MM.1S (cell line): ENCODE measurements at regions not wholly inside any gene's neighbourhood (a gene's known extent, or its start where the extent isn't known, plus 50 kb on each side); places are given as distances from the start of the nearest gene placed in this dataset.

Source experiments
- DNase-seq: peaks from one replicate; pipeline ENCODE4 v3.0.0-alpha.2; 2015
- H2AFZ ChIP-seq: fragments of 300-600 bp; sonication (generic); 2 replicates; pipeline ENCODE4 v1.6.0; 2016; ENCODE audit warnings: antibody characterized with exemption, low read length
- H3F3A ChIP-seq: fragments of 300-600 bp; sonication (generic); 2 replicates; pipeline ENCODE4 v1.6.1; 2016; ENCODE audit warnings: mild to moderate bottlenecking, antibody characterized with exemption, low read length, moderate library complexity, mixed read lengths; ENCODE audit not compliant: insufficient read depth
- H3K27ac ChIP-seq: fragments of 300-600 bp; sonication (generic); 2 replicates; pipeline ENCODE4 v1.5.1; 2016; ENCODE audit warnings: mild to moderate bottlenecking, low read length
- H3K27me3 ChIP-seq: fragments of 300-600 bp; sonication (generic); replicated peaks from 2 replicates; pipeline ENCODE4 v1.6.0; 2016; ENCODE audit warnings: low read length; ENCODE audit not compliant: insufficient read depth
- H3K36me3 ChIP-seq: fragments of 300-600 bp; sonication (generic); replicated peaks from 2 replicates; pipeline ENCODE4 v1.6.1; 2016; ENCODE audit warnings: mild to moderate bottlenecking, low read length, mixed read lengths; ENCODE audit not compliant: insufficient read depth
- H3K4me1 ChIP-seq: fragments of 300-600 bp; sonication (generic); 2 replicates; pipeline ENCODE4 v1.6.1; 2016; ENCODE audit warnings: low read length, mixed read lengths
- H3K4me2 ChIP-seq: fragments of 300-600 bp; sonication (generic); 2 replicates; pipeline ENCODE4 v1.6.0; 2016; ENCODE audit warnings: low read depth, low read length
- H3K4me3 ChIP-seq: fragments of 300-600 bp; sonication (generic); 2 replicates; pipeline ENCODE4 v1.5.1; 2016; ENCODE audit warnings: low read length, mixed read lengths
- H3K79me2 ChIP-seq: fragments of 300-600 bp; sonication (generic); 2 replicates; pipeline ENCODE4 v1.6.1; 2016; ENCODE audit warnings: mixed run types, low read length, mixed read lengths
- H3K9ac ChIP-seq: fragments of 300-600 bp; sonication (generic); 2 replicates; pipeline ENCODE4 v1.6.1; 2016; ENCODE audit warnings: low read length, mixed read lengths
- H3K9me2 ChIP-seq: fragments of 300-600 bp; sonication (generic); replicated peaks from 2 replicates; pipeline ENCODE4 v1.6.1; 2016; ENCODE audit warnings: mild to moderate bottlenecking, low read length, mixed read lengths; ENCODE audit not compliant: insufficient read depth
- H3K9me3 ChIP-seq: fragments of 300-600 bp; sonication (generic); replicated peaks from 2 replicates; pipeline ENCODE4 v1.6.1; 2016; ENCODE audit warnings: mild to moderate bottlenecking, low read length, mixed read lengths; ENCODE audit not compliant: insufficient read depth
- H4K20me1 ChIP-seq: fragments of 300-600 bp; sonication (generic); 2 replicates; pipeline ENCODE4 v1.6.1; 2016; ENCODE audit warnings: mild to moderate bottlenecking, low read length, moderate library complexity, mixed read lengths; ENCODE audit not compliant: insufficient read depth
- CTCF ChIP-seq: fragments of 300-600 bp; sonication (generic); IDR thresholded peaks from 2 replicates; pipeline ENCODE4 v1.5.1; 2016; ENCODE audit warnings: antibody characterized with exemption, low read length, mixed read lengths
- EZH2 ChIP-seq: fragments of 300-600 bp; sonication (generic); optimal IDR thresholded peaks from 2 replicates; pipeline ENCODE3; 2017; ENCODE audit warnings: low read depth, mild to moderate bottlenecking, antibody characterized with exemption, low read length, mixed read lengths
- EZH2phosphoT487 ChIP-seq: fragments of 300-600 bp; sonication (generic); IDR thresholded peaks from 2 replicates; pipeline ENCODE4 v1.6.1; 2018; ENCODE audit warnings: antibody characterized with exemption, low read length

GRCh38 chr2:179343945-179344279 lies 79.3 kb upstream of the SESTD1 start:
- no peak for TF ChIP-seq CTCF
- TF ChIP-seq EZH2phosphoT487, result no peak
- TF ChIP-seq EZH2, result no peak
- Histone ChIP-seq H3K36me3 (no peaks in the 10 kb centered on the region), H3K9ac (no peak overlapping the region), H3K4me2 (no peak overlapping the region), H2AFZ (no peak overlapping the region), H3K27ac (no peak overlapping the region), H3K9me3 (no peaks in the 10 kb centered on the region), H3K9me2 (no peaks in the 10 kb centered on the region), H3F3A (no peaks in the 10 kb centered on the region), H3K4me3 (no peak overlapping the region), H3K4me1 (peaks cover 1% of the 10 kb centered on the region; the same call in 1 of the 2 replicates), H3K79me2 (no peaks in the 10 kb centered on the region), H4K20me1 (no peaks in the 10 kb centered on the region), H3K27me3 (no peaks in the 10 kb centered on the region)
- DNase-seq, result no peak

- Histone ChIP-seq H3K9me3 (no peaks in the 10 kb centered on the region), H3K9ac (no peak overlapping the region), H3F3A (no peaks in the 10 kb centered on the region), H4K20me1 (no peaks in the 10 kb centered on the region), H3K27me3 (no peaks in the 10 kb centered on the region), H3K4me2 (peak overlapping the region; percentile 32; the same call in 1 of the 2 replicates), H3K79me2 (no peaks in the 10 kb centered on the region), H2AFZ (no peak overlapping the region), H3K4me3 (peak overlapping the region; percentile 24; the same call in 1 of the 2 replicates), H3K9me2 (no peaks in the 10 kb centered on the region), H3K36me3 (no peaks in the 10 kb centered on the region), H3K27ac (no peak overlapping the region), H3K4me1 (no peaks in the 10 kb centered on the region)
- no peak for DNase-seq
- TF ChIP-seq CTCF (no peak), EZH2phosphoT487 (no peak), EZH2 (no peak)
Measured at GRCh38 chr2:179341152-179341866, 76.7 kb upstream of the SESTD1 start.

- no peaks in the 10 kb centered on the region for H3K4me1 ChIP-seq
- no peaks in the 10 kb centered on the region for H3K9me3 ChIP-seq
- 0 out of 2 replicates have a peak overlapping the region, but pooled peaks have one; percentile 32 for H3K4me2 ChIP-seq
- H3K4me3 ChIP-seq, result peak overlapping the region; percentile 24; the same call in 1 of the 2 replicates
- no peaks in the 10 kb centered on the region for H3K9me2 ChIP-seq
- no peaks in the 10 kb centered on the region for H4K20me1 ChIP-seq
- H3K27me3 ChIP-seq, result no peaks in the 10 kb centered on the region
- no peak overlapping the region for H3K9ac ChIP-seq
- TF ChIP-seq EZH2phosphoT487 (no peak), CTCF (peak; percentile 29)
- DNase-seq, result peak; percentile 19
- no peak overlapping the region for H2AFZ ChIP-seq
- no peaks in the 10 kb centered on the region for H3K36me3 ChIP-seq
- no peak overlapping the region for H3K27ac ChIP-seq
- no peaks in the 10 kb centered on the region for H3F3A ChIP-seq
- H3K79me2 ChIP-seq, result no peaks in the 10 kb centered on the region
Measured at GRCh38 chr2:179340678-179341077, 76.0 kb upstream of the SESTD1 start.
